GM12892 (cell line): ENCODE measurements at regions not wholly inside any gene's neighbourhood (a gene's known extent, or its start where the extent isn't known, plus 50 kb on each side); places are given as distances from the start of the nearest gene placed in this dataset.

Experiments used
- POLR2A ChIP-seq: IDR thresholded peaks from 2 replicates; pipeline ENCODE4 v1.6.1; 2011; ENCODE audit warnings: low read depth, low read length, control low read depth
- POLR2AphosphoS5 ChIP-seq: IDR thresholded peaks from 2 replicates; pipeline ENCODE4 v1.6.1; 2011; ENCODE audit warnings: low read depth, low read length, control low read depth
- TAF1 ChIP-seq: IDR thresholded peaks from 2 replicates; pipeline ENCODE4 v1.6.1; 2011; ENCODE audit warnings: low read depth, mild to moderate bottlenecking, control low read depth, low read length, borderline replicate concordance

DNA sequence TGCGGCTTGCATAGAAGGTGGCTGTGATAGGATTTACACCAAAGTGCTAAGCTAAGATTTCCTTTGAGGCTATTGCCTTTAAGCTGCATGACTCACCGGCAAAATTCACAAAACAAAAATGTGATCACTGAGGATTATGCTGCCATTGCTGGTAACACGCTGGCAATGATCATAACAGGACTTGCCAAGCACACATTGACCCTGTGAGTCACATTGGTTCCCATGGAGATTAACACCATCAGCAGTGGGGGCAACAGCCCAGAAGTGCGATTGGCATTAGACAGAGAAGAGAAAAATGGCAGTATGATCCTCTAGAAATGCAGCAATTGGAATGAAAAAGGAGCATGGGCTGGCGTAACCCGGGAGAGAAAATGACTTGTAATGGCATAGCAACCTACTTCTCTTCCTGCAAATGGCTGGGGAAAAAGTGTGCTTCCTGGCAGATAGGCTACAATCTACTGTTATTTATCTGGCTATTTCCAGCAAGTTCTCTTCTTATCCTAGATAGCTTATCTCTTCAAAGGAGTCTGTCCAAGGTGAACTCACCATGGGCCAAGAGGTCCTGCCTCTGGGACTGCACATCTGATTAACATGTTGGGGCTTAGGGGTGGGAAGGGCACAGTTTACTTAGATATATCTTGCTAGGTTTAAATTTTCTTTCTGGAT, 314.2 kb upstream of the IGFBP7 start:
- TF ChIP-seq POLR2AphosphoS5 (no peak), POLR2A (no peak), TAF1 (no peak)
